ENCODE measurements at regions not wholly inside any gene's neighbourhood (a gene's known extent, or its start where the extent isn't known, plus 50 kb on each side); places are given as distances from the start of the nearest gene placed in this dataset.

- TF ChIP-seq ZC3H10 (CRISPR knock-in tag; IDR thresholded peaks at IDR 0.05), result no peak
- TF ChIP-seq CSDC2 (CRISPR knock-in tag; IDR thresholded peaks at IDR 0.05), result no peak
- TF ChIP-seq BACH2 (CRISPR knock-in tag; IDR thresholded peaks at IDR 0.05; ENCODE audit: borderline replicate concordance), result no peak
- TF ChIP-seq ARNTL (CRISPR knock-in tag; IDR thresholded peaks at IDR 0.05; ENCODE audit: borderline replicate concordance, low read depth), result no peak
- TF ChIP-seq TOX (CRISPR knock-in tag; IDR thresholded peaks at IDR 0.05; ENCODE audit: borderline replicate concordance), result no peak
- TF ChIP-seq ZNF565 (CRISPR knock-in tag; conservative IDR thresholded peaks at IDR 0.05; ENCODE audit: low read depth), result no peak
- no peak for TF ChIP-seq TSHZ2 (CRISPR knock-in tag; IDR thresholded peaks at IDR 0.05)
- TF ChIP-seq ZNF70 (CRISPR knock-in tag; IDR thresholded peaks at IDR 0.05), result no peak
- TF ChIP-seq POU6F1 (CRISPR knock-in tag; IDR thresholded peaks at IDR 0.05; ENCODE audit: borderline replicate concordance, low read depth), result no peak
- no peak for TF ChIP-seq ZFP30 (CRISPR knock-in tag; IDR thresholded peaks at IDR 0.05)
- no peak for TF ChIP-seq ZFP3 (CRISPR knock-in tag; IDR thresholded peaks at IDR 0.05)
- no peak for TF ChIP-seq RARB (CRISPR knock-in tag; IDR thresholded peaks at IDR 0.05)
- TF ChIP-seq OSR1 (CRISPR knock-in tag; IDR thresholded peaks at IDR 0.05), result no peak
- no peak for TF ChIP-seq TCF4 (CRISPR knock-in tag; IDR thresholded peaks at IDR 0.05; ENCODE audit: borderline replicate concordance)
- TF ChIP-seq ISL1 (CRISPR knock-in tag; IDR thresholded peaks at IDR 0.05), result no peak
- TF ChIP-seq GLIS3 (CRISPR knock-in tag; IDR thresholded peaks at IDR 0.05), result no peak
- no peak for ATAC-seq
Measured at GRCh38 chr11:20249796-20250195, 89.5 kb upstream of the DBX1 start.

GRCh38 chr11:20249378-20249777, 89.1 kb upstream of the DBX1 start:
- no peak for ATAC-seq
- TF ChIP-seq OSR1 (CRISPR knock-in tag; IDR thresholded peaks at IDR 0.05) (no peak), RARB (CRISPR knock-in tag; IDR thresholded peaks at IDR 0.05) (no peak), ZFP30 (CRISPR knock-in tag; IDR thresholded peaks at IDR 0.05) (no peak), CREB5 (CRISPR knock-in tag; IDR thresholded peaks at IDR 0.05; ENCODE audit: low read depth) (no peak), ISL1 (CRISPR knock-in tag; IDR thresholded peaks at IDR 0.05) (no peak), ARNTL (CRISPR knock-in tag; IDR thresholded peaks at IDR 0.05; ENCODE audit: borderline replicate concordance, low read depth) (no peak), TSHZ2 (CRISPR knock-in tag; IDR thresholded peaks at IDR 0.05) (no peak)

GRCh38 chr11:20248871-20249270, 88.6 kb upstream of the DBX1 start:
- no peak for ATAC-seq
- no peak for TF ChIP-seq ZNF8 (CRISPR knock-in tag; IDR thresholded peaks at IDR 0.05)
- TF ChIP-seq PPARA (CRISPR knock-in tag; IDR thresholded peaks at IDR 0.05; ENCODE audit: borderline replicate concordance), result no peak
- no peak for TF ChIP-seq ISL1 (CRISPR knock-in tag; IDR thresholded peaks at IDR 0.05)
- no peak for TF ChIP-seq ZFP3 (CRISPR knock-in tag; IDR thresholded peaks at IDR 0.05)
- TF ChIP-seq ESRRG (CRISPR knock-in tag; IDR thresholded peaks at IDR 0.05), result no peak
- TF ChIP-seq CSDC2 (CRISPR knock-in tag; IDR thresholded peaks at IDR 0.05), result no peak
- no peak for TF ChIP-seq RARB (CRISPR knock-in tag; IDR thresholded peaks at IDR 0.05)
- TF ChIP-seq ZNF70 (CRISPR knock-in tag; IDR thresholded peaks at IDR 0.05), result no peak
- no peak for TF ChIP-seq ZNF565 (CRISPR knock-in tag; conservative IDR thresholded peaks at IDR 0.05; ENCODE audit: low read depth)
- no peak for TF ChIP-seq TCF4 (CRISPR knock-in tag; IDR thresholded peaks at IDR 0.05; ENCODE audit: borderline replicate concordance)

Measured in SK-N-SH treated with all-trans-retinoic acid at 6 μM for 48 hours (cell line).